ENCODE measurements at regions not wholly inside any gene's neighbourhood (a gene's known extent, or its start where the extent isn't known, plus 50 kb on each side); places are given as distances from the start of the nearest gene placed in this dataset.

GRCh38 chr12:58310368-58310767 is 369.0 kb downstream of the ATP23 start:
- TF ChIP-seq CTCF (IDR thresholded peaks at IDR 0.05) (no peak), EZH2 (IDR thresholded peaks at IDR 0.05; ENCODE audit: borderline replicate concordance, insufficient read depth, low read depth, low read length, poor library complexity, severe bottlenecking) (no peak)

All from B cell (primary cell).